ENCODE measurements at regions not wholly inside any gene's neighbourhood (a gene's known extent, or its start where the extent isn't known, plus 50 kb on each side); places are given as distances from the start of the nearest gene placed in this dataset.

- TF ChIP-seq EP300 (IDR thresholded peaks at IDR 0.05) (no peak), POLR2AphosphoS5 (IDR thresholded peaks at IDR 0.05) (no peak), POLR2A (IDR thresholded peaks at IDR 0.05) (no peak)
- TF ChIP-seq, protein P1, sequence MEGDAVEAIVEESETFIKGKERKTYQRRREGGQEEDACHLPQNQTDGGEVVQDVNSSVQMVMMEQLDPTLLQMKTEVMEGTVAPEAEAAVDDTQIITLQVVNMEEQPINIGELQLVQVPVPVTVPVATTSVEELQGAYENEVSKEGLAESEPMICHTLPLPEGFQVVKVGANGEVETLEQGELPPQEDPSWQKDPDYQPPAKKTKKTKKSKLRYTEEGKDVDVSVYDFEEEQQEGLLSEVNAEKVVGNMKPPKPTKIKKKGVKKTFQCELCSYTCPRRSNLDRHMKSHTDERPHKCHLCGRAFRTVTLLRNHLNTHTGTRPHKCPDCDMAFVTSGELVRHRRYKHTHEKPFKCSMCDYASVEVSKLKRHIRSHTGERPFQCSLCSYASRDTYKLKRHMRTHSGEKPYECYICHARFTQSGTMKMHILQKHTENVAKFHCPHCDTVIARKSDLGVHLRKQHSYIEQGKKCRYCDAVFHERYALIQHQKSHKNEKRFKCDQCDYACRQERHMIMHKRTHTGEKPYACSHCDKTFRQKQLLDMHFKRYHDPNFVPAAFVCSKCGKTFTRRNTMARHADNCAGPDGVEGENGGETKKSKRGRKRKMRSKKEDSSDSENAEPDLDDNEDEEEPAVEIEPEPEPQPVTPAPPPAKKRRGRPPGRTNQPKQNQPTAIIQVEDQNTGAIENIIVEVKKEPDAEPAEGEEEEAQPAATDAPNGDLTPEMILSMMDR (IDR thresholded peaks at IDR 0.05), result no peak
Observed at GRCh38 chr6:168838037-168838399, 397.0 kb downstream of the SMOC2 start.

GRCh38 chr6:168837254-168838036, 396.5 kb downstream of the SMOC2 start:
- Histone ChIP-seq H3K9me3 (no peaks in the 10 kb centered on the region), H3K4me1 (no peaks in the 10 kb centered on the region), H3K36me3 (no peaks in the 10 kb centered on the region), H3K27ac (no peak overlapping the region), H3K4me3 (no peak overlapping the region), H3K27me3 (peaks cover 5% of the 10 kb centered on the region)
- 72 to 76% methylated on average over 10 to 14 of the region's 15 CpGs for WGBS, 2 donors (ENCODE audit: low coverage in 1 of 2)
- TF ChIP-seq POLR2AphosphoS5 (IDR thresholded peaks at IDR 0.05) (no peak), POLR2A (IDR thresholded peaks at IDR 0.05) (no peak), EP300 (IDR thresholded peaks at IDR 0.05) (no peak)
- TF ChIP-seq, protein P1 (IDR thresholded peaks at IDR 0.05), result no peak
- no peak for ATAC-seq

More at GRCh38 chr6:168838037-168838399, 397.0 kb downstream of the SMOC2 start:
- WGBS, 2 donors (ENCODE audit: low coverage in 1 of 2), result 48 to 64% methylated on average over 12 to 13 of the region's 15 CpGs
- ATAC-seq, result no peak
- Histone ChIP-seq H3K4me1 (no peaks in the 10 kb centered on the region), H3K9me3 (no peaks in the 10 kb centered on the region), H3K36me3 (no peaks in the 10 kb centered on the region), H3K27me3 (peaks cover 5% of the 10 kb centered on the region), H3K27ac (no peak overlapping the region), H3K4me3 (no peak overlapping the region)

- TF ChIP-seq POLR2AphosphoS5 (IDR thresholded peaks at IDR 0.05) (no peak), EP300 (IDR thresholded peaks at IDR 0.05) (no peak), POLR2A (IDR thresholded peaks at IDR 0.05) (no peak)
- TF ChIP-seq, protein P1 (IDR thresholded peaks at IDR 0.05), result no peak
Observed at GRCh38 chr6:168835991-168836390, 395.0 kb downstream of the SMOC2 start.

DNA sequence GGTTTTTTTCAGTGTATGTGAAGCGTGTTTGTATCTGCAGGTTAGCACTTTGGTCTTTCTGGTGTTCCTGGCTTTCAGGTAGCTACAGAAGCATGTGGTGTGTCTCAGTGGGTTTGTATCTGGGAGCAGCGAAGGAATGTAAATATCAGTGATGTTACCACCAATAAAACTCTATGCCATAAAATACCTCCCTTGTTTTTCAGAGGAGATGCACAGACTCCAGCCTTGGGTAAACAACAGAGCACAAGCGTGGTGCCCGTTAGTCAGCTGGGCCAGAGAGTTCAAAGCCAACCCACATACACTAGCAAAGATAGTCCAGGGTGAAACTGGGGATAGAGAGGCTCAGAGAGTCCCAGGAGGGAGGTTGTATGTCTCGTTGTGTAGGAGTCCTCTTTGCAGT, 393.8 kb downstream of the SMOC2 start:
- H3K9me3 ChIP-seq, result no peaks in the 10 kb centered on the region
- H3K36me3 ChIP-seq, result no peaks in the 10 kb centered on the region
- H3K27ac ChIP-seq, result no peak overlapping the region
- ATAC-seq, result no peak
- 74 to 83% methylated on average over 2 of the region's 5 CpGs for WGBS, 2 donors (ENCODE audit: low coverage in 1 of 2)
- no peak overlapping the region for H3K4me3 ChIP-seq
- H3K27me3 ChIP-seq, result peaks cover 5% of the 10 kb centered on the region
- TF ChIP-seq, protein P1 (IDR thresholded peaks at IDR 0.05), result no peak
- TF ChIP-seq EP300 (IDR thresholded peaks at IDR 0.05), result no peak
- no peak for TF ChIP-seq POLR2AphosphoS5 (IDR thresholded peaks at IDR 0.05)
- TF ChIP-seq POLR2A (IDR thresholded peaks at IDR 0.05), result no peak
- H3K4me1 ChIP-seq, result no peaks in the 10 kb centered on the region

More at GRCh38 chr6:168835991-168836390, 395.0 kb downstream of the SMOC2 start:
- WGBS, 2 donors (ENCODE audit: low coverage in 1 of 2), result 80 to 85% methylated on average over 8 to 9 of the region's 9 CpGs
- H3K4me3 ChIP-seq, result no peak overlapping the region
- H3K27ac ChIP-seq, result no peak overlapping the region
- no peak for ATAC-seq
- H3K27me3 ChIP-seq, result peaks cover 5% of the 10 kb centered on the region
- H3K36me3 ChIP-seq, result no peaks in the 10 kb centered on the region
- H3K4me1 ChIP-seq, result no peaks in the 10 kb centered on the region
- no peaks in the 10 kb centered on the region for H3K9me3 ChIP-seq

DNA sequence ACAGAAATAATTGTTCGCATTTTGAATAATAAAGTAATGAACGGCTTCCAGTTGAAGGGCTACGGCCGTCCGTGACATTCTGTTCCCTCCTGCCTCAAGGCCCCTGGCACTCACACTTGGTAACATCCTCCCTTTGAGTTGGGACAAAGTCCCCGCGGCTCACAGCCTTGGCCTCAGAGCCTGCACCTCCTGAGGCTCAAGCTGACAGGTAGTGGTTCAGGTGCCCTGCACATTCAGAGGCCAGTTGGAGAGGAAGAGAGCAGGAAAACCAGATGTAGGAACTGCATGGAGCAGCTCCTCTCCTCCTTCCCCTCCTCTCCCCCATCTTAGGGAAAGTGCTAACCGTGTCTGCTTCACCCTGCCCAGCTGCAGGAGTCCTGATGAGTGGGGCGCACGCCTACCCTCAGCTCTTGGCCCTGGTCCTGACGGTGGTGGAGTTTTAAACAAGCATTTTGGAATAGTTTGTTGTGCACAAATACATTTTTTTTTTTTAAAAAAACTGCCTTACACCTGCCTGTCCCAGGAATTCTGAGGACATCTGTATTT, 393.1 kb downstream of the SMOC2 start:
- H3K4me3 ChIP-seq, result no peak overlapping the region
- ATAC-seq, result no peak
- H3K9me3 ChIP-seq, result no peaks in the 10 kb centered on the region
- H3K36me3 ChIP-seq, result no peaks in the 10 kb centered on the region
- no peaks in the 10 kb centered on the region for H3K4me1 ChIP-seq
- TF ChIP-seq EP300 (IDR thresholded peaks at IDR 0.05) (no peak), POLR2AphosphoS5 (IDR thresholded peaks at IDR 0.05) (no peak), POLR2A (IDR thresholded peaks at IDR 0.05) (no peak)
- TF ChIP-seq, protein P1 (IDR thresholded peaks at IDR 0.05), result no peak
- H3K27ac ChIP-seq, result no peak overlapping the region
- peaks cover 5% of the 10 kb centered on the region for H3K27me3 ChIP-seq
- WGBS, 2 donors (ENCODE audit: low coverage in 1 of 2), result 70 to 75% methylated on average over 7 to 11 of the region's 11 CpGs

Measured in gastroesophageal sphincter (tissue), 4 donors.